GM18519 (cell line): ENCODE measurements at regions not wholly inside any gene's neighbourhood (a gene's known extent, or its start where the extent isn't known, plus 50 kb on each side); places are given as distances from the start of the nearest gene placed in this dataset.
"Not testable (repeated sequence)": the region's sequence is repeated elsewhere in the genome, so short reads cannot be mapped to it uniquely, and the experiment has no call there.

ENCODE experiments used
- ATAC-seq: cut with Tn5 transposase; IDR thresholded peaks from one replicate; pipeline ENCODE4 v1.9.1; 2021; ENCODE audit warnings: mild to moderate bottlenecking, moderate library complexity; ENCODE audit not compliant: unreplicated experiment, low FRiP score

- not testable (repeated sequence) for ATAC-seq
Measured at GRCh38 chrX:3882553-3882920, 169.1 kb upstream of the PRKX start.

- ATAC-seq: peak; percentile 93
Measured at GRCh38 chrX:3881898-3882552, 168.6 kb upstream of the PRKX start.

GRCh38 chrX:3881255-3881895 is 167.9 kb upstream of the PRKX start:
- ATAC-seq: not testable (repeated sequence)

DNA sequence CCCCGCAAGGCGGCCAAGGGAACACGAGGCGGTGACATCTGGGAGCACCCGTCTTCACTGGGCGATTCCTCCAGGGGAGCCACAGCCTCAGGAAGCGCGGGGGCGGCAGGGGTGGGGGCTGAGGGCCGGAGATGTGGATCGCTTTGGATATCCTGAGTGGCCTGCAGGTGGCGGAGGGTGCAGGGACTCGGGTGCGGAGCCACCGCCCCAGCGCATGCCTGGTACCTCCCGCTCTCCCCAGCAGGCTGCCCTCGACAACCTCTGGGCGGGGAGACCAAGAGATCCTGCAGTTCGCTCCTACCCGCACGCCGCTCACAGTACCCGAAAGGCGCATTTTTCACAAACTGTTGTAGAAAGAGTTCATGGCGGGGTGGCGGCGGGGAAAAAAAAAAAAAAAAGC is 162.9 kb upstream of the PRKX start:
- not testable (repeated sequence) for ATAC-seq

- ATAC-seq: not testable (repeated sequence)
Measured at GRCh38 chrX:3875638-3876037, 162.2 kb upstream of the PRKX start.

DNA sequence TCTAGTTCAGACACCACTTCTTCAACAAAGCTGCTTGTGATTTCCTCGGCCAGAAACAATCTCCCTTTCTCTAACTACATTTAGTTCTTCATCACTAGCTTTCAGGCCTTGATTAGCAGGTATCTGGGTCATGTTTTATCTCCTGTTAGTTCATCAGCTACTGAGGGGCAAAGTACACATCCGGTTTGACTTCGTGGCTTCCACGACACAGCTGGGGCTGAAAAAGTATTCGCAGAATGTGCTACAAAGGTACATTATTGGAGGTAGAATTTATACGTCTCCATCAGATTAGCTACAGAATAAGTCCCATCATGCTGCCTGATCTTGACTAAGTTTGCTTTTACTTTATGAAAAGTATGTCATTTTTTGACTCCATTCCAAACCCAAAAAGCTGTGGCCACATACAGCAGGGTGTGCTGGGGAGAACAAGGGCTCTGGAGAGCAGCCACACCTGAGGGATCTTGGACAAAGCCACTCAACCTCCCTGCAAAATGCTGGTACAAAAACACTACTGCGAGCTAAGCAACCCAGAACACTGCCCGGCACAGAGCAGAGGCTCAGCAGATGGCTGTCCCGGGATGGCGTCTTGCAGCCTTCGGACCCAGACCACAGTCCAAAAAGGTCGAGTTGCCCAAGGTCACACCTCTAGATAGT is 158.9 kb upstream of the PRKX start:
- not testable (repeated sequence) for ATAC-seq

DNA sequence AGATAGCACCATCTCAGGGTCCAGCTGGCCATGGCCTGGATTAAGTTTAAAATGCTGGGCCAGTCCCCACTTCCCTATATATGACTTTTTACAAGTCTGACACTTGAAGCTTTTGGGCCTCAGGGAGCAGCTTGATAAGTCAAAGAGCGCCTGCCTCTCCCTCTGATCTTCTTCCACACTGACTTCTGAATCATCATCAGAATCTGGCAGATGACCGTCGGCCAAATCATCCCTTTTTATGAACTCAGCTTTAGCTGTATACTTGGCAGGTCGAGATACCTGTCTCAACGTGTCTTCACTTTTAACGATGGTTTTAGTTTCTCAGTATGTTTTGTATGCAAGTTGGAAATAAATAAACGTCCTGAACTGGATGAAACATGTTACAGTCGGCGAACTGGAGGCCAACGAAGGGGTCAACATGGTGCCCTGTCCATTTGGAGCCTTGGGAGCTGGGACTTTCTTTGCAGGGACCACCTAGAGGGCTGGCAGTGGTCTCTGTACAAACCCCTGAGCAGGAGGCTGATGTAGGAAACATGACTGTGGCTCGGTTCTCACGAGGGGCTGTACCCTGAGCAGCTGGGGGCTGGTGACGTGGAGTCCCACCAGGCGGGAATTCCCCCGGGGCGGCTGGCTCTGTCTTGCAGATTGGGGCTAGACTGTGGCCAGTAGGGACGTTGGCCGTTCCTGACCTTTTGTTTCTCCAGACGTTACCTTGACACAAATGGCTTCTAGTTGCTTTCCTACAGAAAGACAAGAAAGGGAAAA is 153.8 kb upstream of the PRKX start:
- not testable (repeated sequence) for ATAC-seq

DNA sequence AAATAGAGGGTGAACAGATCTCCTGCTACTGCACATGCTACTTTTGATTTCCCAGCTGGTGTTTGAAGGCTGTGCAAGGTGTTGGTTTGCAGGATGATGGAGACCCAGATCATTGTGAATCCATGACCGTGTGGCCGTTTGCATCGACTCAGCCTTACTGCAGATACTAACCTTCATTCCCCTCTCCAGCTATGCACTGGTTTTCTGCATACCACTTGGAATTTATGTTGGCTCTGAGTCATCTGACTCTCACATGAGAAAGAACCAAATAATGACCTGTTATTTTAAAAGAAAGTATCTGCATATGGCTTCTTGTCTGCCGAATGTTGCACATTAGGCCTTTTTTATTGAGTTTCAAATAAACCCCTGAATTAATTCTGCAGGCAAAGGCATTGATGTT is 144.9 kb upstream of the PRKX start:
- ATAC-seq: not testable (repeated sequence)

DNA sequence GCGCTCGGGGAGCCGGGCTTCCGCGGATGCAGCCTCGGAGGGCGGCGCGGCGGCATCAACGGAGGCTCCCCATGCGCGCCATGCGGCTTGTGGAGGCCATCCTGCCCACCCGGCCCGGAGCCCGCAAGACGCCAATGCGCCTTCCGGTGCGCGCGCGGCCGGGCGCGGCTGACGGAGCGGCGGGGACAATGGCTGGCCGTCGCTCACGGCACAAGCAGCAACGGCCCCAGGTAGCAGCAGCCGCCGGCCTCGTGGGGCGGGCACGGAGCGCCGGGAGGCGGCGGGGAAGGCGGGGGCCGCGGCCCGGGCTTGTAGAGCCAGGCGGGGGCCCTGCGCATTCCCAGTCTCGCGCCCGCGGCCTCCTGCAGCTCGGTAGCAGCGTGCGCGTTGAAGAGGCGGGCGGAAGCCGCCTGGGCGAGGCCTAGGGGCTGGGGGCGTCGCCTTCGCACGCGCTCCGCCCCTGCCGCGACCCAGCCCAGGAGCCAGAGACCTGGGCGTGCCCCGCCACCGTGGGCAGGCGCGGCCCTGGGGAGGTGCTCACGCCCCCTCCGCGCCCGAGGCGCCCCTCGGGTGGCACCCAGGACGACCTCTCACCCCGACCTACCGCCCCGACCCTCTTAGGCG is 130.2 kb upstream of the PRKX start:
- peak; percentile 95 for ATAC-seq

DNA sequence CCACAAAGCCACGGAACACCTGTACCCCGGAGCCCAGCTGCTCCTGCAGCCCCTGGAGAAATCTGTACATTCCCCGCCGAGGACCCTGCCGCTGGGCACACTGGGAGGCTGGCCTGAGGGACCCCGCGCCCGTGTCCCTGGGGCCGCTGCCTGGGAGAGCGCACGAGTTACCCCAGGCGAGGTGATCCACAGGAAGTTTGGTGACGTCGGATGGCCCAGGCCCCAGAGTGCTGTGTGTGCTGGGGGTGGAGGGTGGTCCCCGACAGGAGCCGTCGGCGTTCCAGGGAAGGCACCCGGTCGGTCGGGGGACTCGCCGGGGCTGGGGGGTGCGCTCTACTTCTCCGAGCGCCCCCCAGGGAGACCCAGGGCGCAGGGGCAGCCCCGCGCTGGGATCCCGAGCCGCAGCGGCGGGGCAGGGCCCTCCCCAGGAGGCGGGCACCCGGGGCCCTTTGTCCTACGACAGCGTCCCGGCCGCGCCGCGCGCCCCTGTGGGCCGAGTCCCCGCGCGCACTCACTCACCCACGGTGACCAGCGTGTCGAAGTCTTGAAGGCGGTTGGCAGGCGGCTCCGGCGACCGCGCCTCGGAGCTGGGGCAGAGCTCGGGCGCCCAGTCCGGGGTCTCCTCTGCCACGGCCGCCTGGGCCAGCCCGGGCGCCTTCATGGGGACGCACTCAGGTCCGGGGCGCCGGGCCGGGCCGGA is 129.5 kb upstream of the PRKX start:
- peak; percentile 33 for ATAC-seq

- not testable (repeated sequence) for ATAC-seq
Measured at GRCh38 chrX:3838754-3839153, 125.3 kb upstream of the PRKX start.

GRCh38 chrX:3837958-3838643 is 124.7 kb upstream of the PRKX start:
- ATAC-seq: not testable (repeated sequence)

DNA sequence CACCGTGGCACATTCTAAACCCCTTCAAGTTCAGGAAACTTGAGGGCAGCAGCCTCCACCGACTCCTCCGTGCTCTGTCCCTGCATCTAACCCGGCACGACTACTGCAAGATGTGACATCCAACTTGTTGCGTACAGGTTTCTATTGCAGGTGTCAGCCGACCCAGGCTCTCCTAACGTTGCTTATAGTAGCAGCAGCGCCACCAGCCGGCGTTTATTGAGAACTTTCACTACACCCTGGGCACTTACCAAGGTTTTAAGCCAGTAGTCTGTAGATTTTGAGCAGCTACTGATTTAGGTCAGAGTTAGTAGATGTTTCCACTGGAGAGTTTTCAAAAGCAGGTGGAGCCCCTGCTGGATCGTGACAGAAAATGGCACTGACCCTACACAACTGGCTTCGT is 123.8 kb upstream of the PRKX start:
- ATAC-seq: not testable (repeated sequence)

- not testable (repeated sequence) for ATAC-seq
Measured at GRCh38 chrX:3833761-3834542, 120.5 kb upstream of the PRKX start.

- not testable (repeated sequence) for ATAC-seq
Measured at GRCh38 chrX:3830020-3830419, 116.6 kb upstream of the PRKX start.

DNA sequence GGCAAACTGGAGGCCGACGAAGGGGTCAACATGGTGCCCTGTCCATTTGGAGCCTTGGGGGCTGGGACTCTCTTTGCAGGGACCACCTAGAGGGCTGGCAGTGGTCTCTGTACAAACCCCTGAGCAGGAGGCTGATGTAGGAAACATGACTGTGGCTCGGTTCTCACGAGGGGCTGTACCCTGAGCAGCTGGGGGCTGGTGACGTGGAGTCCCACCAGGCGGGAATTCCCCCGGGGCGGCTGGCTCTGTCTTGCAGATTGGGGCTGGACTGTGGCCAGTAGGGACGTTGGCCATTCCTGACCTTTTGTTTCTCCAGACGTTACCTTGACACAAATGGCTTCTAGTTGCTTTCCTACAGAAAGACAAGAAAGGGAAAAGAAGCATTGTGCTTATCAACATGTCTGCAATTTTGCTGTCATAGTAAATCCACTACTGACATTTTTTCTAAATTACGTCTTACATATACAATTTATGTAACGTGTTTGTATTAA is 115.6 kb upstream of the PRKX start:
- ATAC-seq: not testable (repeated sequence)

DNA sequence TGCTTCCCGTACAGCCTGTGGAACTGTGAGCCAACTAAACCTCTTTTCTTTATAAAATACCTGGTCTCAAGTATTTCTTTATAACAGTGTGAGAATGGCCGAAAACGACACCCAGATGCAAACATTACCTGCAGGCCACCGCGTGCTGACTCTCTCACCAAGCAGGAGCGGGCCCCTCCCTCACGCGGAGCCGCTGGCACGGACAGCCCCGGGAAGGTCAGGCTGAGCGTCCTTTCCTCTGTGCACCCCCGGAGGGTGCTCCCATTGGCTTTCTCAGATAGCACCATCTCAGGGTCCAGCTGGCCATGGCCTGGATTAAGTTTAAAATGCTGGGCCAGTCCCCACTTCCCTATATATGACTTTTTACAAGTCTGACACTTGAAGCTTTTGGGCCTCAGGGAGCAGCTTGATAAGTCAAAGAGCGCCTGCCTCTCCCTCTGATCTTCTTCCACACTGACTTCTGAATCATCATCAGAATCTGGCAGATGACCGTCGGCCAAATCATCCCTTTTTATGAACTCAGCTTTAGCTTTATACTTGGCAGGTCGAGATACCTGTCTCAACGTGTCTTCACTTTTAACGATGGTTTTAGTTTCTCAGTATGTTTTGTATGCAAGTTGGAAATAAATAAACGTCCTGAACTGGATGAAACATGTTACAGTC is 115.1 kb upstream of the PRKX start:
- not testable (repeated sequence) for ATAC-seq

GRCh38 chrX:3824008-3824407 is 110.6 kb upstream of the PRKX start:
- ATAC-seq: not testable (repeated sequence)
